ENCODE measurements at regions not wholly inside any gene's neighbourhood (a gene's known extent, or its start where the extent isn't known, plus 50 kb on each side); places are given as distances from the start of the nearest gene placed in this dataset.

GRCh38 chr7:17026269-17026668 is 144.5 kb upstream of the AGR3 start:
- Histone ChIP-seq H3K4me1 (peaks cover 0 to under 1% of the 10 kb centered on the region in 2 donors), H3K27me3 (no peaks in the 10 kb centered on the region), H3K27ac (no peak overlapping the region), H3K9me3 (no peaks in the 10 kb centered on the region), H3K4me3 (replicated peaks in 1 of 3) (no peak overlapping the region), H3K36me3 (no peaks in the 10 kb centered on the region)
- intact Hi-C loops (cut with DNase I): no loop called here
- no peak for DNase-seq
- 74 to 91% methylated on average over 3 of the region's 3 CpGs for WGBS, 2 donors
- TF ChIP-seq POLR2A (IDR thresholded peaks at IDR 0.05): no peak
- TF ChIP-seq, protein P1, sequence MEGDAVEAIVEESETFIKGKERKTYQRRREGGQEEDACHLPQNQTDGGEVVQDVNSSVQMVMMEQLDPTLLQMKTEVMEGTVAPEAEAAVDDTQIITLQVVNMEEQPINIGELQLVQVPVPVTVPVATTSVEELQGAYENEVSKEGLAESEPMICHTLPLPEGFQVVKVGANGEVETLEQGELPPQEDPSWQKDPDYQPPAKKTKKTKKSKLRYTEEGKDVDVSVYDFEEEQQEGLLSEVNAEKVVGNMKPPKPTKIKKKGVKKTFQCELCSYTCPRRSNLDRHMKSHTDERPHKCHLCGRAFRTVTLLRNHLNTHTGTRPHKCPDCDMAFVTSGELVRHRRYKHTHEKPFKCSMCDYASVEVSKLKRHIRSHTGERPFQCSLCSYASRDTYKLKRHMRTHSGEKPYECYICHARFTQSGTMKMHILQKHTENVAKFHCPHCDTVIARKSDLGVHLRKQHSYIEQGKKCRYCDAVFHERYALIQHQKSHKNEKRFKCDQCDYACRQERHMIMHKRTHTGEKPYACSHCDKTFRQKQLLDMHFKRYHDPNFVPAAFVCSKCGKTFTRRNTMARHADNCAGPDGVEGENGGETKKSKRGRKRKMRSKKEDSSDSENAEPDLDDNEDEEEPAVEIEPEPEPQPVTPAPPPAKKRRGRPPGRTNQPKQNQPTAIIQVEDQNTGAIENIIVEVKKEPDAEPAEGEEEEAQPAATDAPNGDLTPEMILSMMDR (IDR thresholded peaks at IDR 0.05): no peak

DNA sequence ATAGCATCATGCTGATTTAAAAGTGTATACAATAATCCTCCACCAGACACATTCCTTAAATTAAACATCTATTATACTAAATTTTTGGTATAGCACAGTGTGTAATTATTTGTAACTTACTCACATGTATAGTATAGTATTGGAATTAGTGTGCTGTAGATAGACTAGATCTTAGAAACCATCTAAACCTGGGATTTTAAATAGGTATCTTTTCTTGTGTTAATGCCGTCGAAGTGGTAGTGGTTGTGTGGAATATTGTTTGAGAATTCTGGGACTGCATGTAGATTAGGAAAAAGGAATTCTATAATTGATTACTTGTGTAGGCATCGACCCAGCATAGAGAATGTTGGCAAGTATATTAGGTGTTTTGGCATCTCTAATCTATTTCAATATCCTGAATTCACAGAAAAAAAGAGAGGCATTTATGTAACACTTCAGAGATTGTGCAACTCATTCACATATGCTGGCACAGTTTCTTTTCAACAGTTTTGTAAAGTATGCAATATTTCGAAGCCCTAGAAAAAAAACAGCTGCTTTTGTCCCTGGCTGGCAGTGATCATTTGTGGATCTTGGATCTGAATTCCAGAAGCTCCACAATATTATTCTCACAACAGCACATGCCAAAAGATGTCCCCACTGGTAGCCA is 145.5 kb upstream of the AGR3 start:
- TF ChIP-seq, protein P1 (IDR thresholded peaks at IDR 0.05): no peak
- TF ChIP-seq POLR2A (IDR thresholded peaks at IDR 0.05): no peak
- no peaks in the 10 kb centered on the region for H3K4me1 ChIP-seq
- no peak for DNase-seq
- WGBS, 2 donors: 86 to 87% methylated on average over 4 of the region's 4 CpGs
- H3K27me3 ChIP-seq: no peaks in the 10 kb centered on the region
- no peak overlapping the region for H3K4me3 ChIP-seq (replicated peaks in 1 of 3)
- no peaks in the 10 kb centered on the region for H3K9me3 ChIP-seq
- intact Hi-C loops (cut with DNase I): no loop called here
- H3K27ac ChIP-seq: no peak overlapping the region
- no peaks in the 10 kb centered on the region for H3K36me3 ChIP-seq

DNA sequence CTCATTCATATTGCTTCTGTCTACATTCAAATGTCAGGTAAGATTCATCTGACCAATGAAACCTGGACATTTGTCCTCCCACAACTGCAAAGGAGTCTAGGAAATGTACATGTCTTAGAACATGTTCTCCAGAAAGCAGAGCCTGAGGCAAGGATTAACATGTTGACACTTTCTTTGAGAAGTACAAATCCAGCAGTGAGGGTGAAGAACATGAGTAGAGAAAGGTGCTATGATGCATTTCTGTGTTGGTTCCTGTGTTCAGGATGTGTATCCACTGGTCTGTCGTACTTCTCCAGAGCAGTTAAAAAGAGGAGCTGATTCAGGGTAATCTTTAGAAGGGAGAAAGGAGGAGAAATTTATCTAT is 146.0 kb upstream of the AGR3 start:
- intact Hi-C loops (cut with DNase I): no loop called here
- WGBS, 2 donors: 95 to 96% methylated on average over 1 of the region's 1 CpG
- no peak for DNase-seq
- TF ChIP-seq POLR2A (IDR thresholded peaks at IDR 0.05): no peak
- TF ChIP-seq, protein P1 (IDR thresholded peaks at IDR 0.05): no peak
- Histone ChIP-seq H3K27me3 (no peaks in the 10 kb centered on the region), H3K4me3 (replicated peaks in 1 of 3) (no peak overlapping the region), H3K27ac (no peak overlapping the region), H3K4me1 (no peaks in the 10 kb centered on the region), H3K9me3 (no peaks in the 10 kb centered on the region), H3K36me3 (no peaks in the 10 kb centered on the region)

DNA sequence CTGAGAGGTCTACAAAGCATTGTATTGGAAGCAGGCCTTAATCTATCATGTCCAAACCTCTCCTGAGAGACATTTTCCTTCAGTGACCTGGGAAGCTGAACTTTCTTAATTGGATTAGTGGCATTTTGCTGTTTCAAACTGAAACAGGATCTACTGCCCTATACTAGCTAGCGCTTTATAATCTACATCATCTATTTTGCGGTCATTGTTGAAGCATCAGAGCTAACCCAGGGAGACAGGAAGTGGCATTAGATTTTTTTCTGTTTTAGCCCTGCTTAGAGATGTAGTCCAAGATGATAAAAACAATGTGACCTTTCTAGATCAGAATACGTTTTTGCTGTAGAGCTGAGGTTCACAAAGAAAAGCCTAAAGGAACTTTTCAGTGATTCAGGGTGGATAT is 147.4 kb upstream of the AGR3 start:
- intact Hi-C loops (cut with DNase I): no loop called here
- DNase-seq: no peak
- Histone ChIP-seq H3K4me1 (no peaks in the 10 kb centered on the region), H3K27ac (no peak overlapping the region), H3K9me3 (no peaks in the 10 kb centered on the region), H3K27me3 (no peaks in the 10 kb centered on the region), H3K36me3 (no peaks in the 10 kb centered on the region), H3K4me3 (replicated peaks in 1 of 3) (no peak overlapping the region)
- WGBS, 2 donors: 91 to 95% methylated on average over 3 of the region's 3 CpGs
- TF ChIP-seq, protein P1 (IDR thresholded peaks at IDR 0.05): no peak
- TF ChIP-seq POLR2A (IDR thresholded peaks at IDR 0.05): no peak

GRCh38 chr7:17030559-17030958 is 148.8 kb upstream of the AGR3 start:
- DNase-seq: no peak
- intact Hi-C loops (cut with DNase I): no loop called here
- H3K4me3 ChIP-seq (replicated peaks in 1 of 3): no peak overlapping the region
- no peaks in the 10 kb centered on the region for H3K27me3 ChIP-seq
- TF ChIP-seq, protein P1 (IDR thresholded peaks at IDR 0.05): no peak
- TF ChIP-seq POLR2A (IDR thresholded peaks at IDR 0.05): no peak
- 69 to 74% methylated on average over 2 of the region's 2 CpGs for WGBS, 2 donors
- no peaks in the 10 kb centered on the region for H3K9me3 ChIP-seq
- H3K27ac ChIP-seq: no peak overlapping the region
- H3K36me3 ChIP-seq: no peaks in the 10 kb centered on the region
- no peaks in the 10 kb centered on the region for H3K4me1 ChIP-seq

Data from thyroid gland (tissue), 4 donors.